Gastrocnemius medialis (tissue), 4 donors: ENCODE measurements at regions not wholly inside any gene's neighbourhood (a gene's known extent, or its start where the extent isn't known, plus 50 kb on each side); places are given as distances from the start of the nearest gene placed in this dataset.

Experiments used
- CTCF ChIP-seq, 5 experiments: fragments of 450-650 bp in 3 of 5; fragments of 200-600 bp in 2 of 5; sonication (generic) in 2 of 5; IDR thresholded peaks in 4 of 5; conservative IDR thresholded peaks in 1 of 5; 1 replicate in 4 of 5; 2 replicates in 1 of 5; pipeline ENCODE4 v1.5.1; 2016 to 2019; ENCODE audit warnings: antibody characterized with exemption in 5 of 5, mild to moderate bottlenecking in 3 of 5, moderate library complexity in 3 of 5
- POLR2A ChIP-seq, 2 donors: fragments of 450-650 bp; IDR thresholded peaks; one replicate each; pipeline ENCODE4 v1.6.1; 2017; ENCODE audit warnings: antibody characterized with exemption in 2 of 2, mild to moderate bottlenecking in 2 of 2, moderate library complexity in 2 of 2

- TF ChIP-seq CTCF (IDR thresholded peaks at IDR 0.05 in 4 of 5, conservative IDR thresholded peaks at IDR 0.05 in 1 of 5) (no peak), POLR2A (IDR thresholded peaks at IDR 0.05) (no peak)
These were observed 66.7 kb upstream of the FOXE1 start for GRCh38 chr9:97786341-97786740.
